ENCODE measurements at regions not wholly inside any gene's neighbourhood (a gene's known extent, or its start where the extent isn't known, plus 50 kb on each side); places are given as distances from the start of the nearest gene placed in this dataset.
"Not testable (repeated sequence)": the region's sequence is repeated elsewhere in the genome, so short reads cannot be mapped to it uniquely, and the experiment has no call there.

GRCh38 chr2:150803689-150804398 lies 316.4 kb upstream of the RND3 start:
- FAIRE-seq (no peak), DNase-seq (ENCODE audit: insufficient read length, low spot score) (no peak)
- no peak for TF ChIP-seq POLR2A (IDR thresholded peaks at IDR 0.05; ENCODE audit: low read depth, low read length)

DNA sequence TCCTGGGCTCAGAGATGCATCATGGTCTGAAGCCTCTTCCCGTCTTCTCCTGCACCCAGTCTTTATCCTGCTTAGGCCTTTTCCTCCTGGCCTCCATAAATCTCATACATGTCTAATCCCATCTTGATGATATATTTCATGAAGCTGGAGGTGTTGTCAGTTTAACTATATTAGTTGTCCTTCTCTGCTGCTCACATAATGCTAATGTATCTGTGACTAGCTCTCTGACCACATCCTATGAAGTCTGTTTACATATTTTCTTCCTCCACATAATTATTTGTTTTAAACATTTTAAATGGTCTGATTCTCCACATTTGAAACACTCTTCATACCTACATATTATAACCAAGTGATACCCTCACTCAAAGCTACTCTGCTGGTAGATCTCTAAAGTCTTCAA lies 315.2 kb upstream of the RND3 start:
- no peak for TF ChIP-seq POLR2A (IDR thresholded peaks at IDR 0.05; ENCODE audit: low read depth, low read length)
- FAIRE-seq (no peak), DNase-seq (ENCODE audit: insufficient read length, low spot score) (no peak)

DNA sequence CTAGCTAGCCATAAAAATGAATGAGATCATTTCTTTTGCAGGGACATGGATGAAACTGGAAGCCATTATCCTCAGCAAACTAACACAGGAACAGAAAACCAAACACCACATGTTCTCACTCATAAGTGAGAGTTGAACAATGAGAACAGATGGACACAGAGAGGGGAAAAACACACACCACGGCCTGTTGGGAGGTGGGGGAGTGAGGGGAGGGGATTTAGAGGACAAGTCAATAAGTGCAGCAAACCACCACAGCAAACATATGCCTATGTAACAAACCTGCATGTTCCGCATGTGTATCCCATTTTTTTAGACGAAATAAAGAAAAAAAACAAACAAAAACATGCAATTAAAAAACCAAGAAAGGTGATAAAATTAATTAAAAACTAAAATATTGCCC lies 308.8 kb upstream of the RND3 start:
- not testable (repeated sequence) for DNase-seq (ENCODE audit: insufficient read length, low spot score); FAIRE-seq

DNA sequence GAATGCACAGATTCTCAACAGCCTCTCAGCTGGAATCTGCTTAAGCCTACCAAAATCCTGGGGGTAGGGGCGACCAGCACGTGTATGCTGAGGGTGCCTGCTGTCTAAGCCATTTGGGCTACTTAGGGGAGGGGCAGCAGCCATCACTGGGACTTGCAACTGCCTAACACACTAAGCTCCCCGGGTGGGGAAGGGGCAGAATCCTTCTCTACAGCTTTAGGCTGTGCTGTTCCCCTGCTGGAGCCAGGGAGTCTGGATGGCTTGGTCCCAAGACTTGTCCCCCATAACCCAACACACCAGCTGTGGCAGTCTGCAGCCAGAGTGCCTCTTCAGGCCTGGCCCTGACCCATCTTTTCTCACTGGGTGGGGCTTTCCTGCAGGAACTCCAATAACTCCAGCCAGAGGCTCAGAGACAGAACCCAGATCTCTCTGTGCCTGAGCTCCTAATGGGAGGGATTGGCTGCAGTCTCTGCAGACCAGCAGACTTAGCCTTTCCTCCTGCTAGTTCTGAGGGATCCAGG lies 305.4 kb upstream of the RND3 start:
- DNase-seq (ENCODE audit: insufficient read length, low spot score) (no peak), FAIRE-seq (no peak)
- TF ChIP-seq POLR2A (IDR thresholded peaks at IDR 0.05; ENCODE audit: low read depth, low read length), result no peak

DNA sequence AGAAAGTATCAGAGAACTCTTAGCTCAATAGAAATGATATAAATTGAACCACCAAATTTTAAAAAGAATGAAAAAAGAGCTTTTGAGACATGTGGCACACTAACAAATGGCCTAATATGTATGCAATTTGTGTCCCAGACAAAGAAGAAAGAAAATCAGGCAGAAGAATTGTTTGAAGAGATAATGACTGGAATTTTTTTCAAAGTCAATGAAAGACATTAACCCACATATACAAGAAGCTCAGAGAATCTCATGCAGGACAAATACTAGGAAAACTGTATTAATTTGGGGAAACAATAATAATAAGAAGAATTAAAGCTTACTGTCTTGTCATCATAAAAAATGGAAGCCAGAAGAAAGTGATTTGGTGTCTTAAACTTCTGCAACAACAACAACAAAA lies 304.1 kb upstream of the RND3 start:
- no peak for DNase-seq (ENCODE audit: insufficient read length, low spot score)
- TF ChIP-seq POLR2A (IDR thresholded peaks at IDR 0.05; ENCODE audit: low read depth, low read length), result no peak
- no peak for FAIRE-seq

DNA sequence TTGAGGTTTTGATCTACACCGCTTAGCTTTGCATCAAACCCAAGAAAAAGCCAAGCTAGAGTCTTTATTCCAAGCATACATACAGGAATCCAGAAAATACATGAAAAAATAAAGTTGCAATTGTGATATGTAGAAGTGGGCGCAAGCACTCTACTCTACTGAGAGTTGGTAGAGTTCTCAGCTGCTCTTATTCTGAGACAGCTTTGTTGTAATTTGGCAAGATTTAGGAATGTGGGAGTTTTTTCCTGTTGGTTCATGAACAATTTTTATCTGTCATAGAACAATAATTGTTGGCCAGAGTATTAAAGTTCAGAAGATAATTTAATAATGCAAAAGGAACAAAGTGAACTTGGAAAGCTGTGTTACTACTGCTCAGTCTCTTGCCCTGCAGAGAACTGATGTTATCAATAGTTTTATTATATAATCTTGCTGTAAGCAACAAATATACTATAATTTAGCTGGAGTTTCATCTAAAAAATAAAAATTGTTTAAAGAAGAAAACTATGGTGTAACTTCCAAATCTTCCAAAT lies 302.0 kb upstream of the RND3 start:
- DNase-seq (ENCODE audit: insufficient read length, low spot score), result no peak
- FAIRE-seq, result no peak
- no peak for TF ChIP-seq POLR2A (IDR thresholded peaks at IDR 0.05; ENCODE audit: low read depth, low read length)

DNA sequence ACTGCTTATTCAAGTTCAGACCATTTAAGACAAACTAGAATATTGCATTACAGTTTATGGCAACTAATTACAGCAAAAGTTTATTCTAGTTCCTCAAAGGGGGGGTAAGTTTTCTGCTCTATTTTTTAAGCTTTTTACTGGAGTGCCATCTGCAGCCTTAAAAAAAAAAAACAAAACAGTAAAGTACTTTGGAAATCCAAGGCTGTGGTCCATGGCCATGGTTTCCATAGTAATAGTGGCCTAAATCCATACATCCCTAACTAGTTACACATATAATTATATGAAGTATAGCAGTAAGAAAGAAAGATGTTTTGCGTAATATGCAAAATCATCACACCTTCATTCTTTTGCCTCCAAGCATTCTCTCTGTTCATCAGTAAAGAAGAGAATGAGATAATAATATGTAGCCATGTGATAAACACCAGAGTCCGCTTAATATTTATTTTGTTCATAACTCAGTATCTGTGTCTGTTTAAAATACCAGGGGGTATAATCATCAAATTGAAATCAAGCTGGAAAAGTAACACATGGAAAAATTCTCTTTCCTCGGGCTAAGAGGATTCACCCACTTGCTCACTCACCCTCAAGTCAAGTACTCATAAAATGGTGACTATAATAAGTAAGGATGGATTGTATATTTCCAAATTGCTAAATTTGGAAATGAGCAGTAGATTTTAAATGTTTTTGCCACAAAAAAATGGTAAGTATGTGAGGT lies 301.1 kb upstream of the RND3 start:
- DNase-seq (ENCODE audit: insufficient read length, low spot score), result no peak
- no peak for FAIRE-seq
- no peak for TF ChIP-seq POLR2A (IDR thresholded peaks at IDR 0.05; ENCODE audit: low read depth, low read length)

GRCh38 chr2:150787353-150788093 lies 300.1 kb upstream of the RND3 start:
- no peak for TF ChIP-seq POLR2A (IDR thresholded peaks at IDR 0.05; ENCODE audit: low read depth, low read length)
- no peak for FAIRE-seq
- DNase-seq (ENCODE audit: insufficient read length, low spot score), result no peak

DNA sequence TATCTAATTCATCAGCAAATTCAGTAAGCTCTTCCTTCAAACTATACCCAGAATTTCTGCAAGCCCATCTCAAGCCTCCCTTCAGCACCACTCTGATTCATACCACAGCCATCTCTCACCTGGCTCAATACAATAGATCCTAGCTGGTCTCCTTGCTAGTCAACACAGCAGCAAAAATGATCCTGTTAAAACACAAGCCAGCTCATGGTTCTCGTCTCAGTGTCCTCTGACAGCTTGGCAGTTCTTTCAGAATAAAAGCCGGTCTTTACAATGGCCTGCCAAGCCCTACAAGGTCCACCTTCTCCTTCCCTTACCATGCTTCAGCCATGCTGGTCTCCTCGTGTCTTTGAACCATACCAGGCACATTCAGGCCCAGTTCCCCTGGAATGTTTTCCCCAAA lies 296.9 kb upstream of the RND3 start:
- no peak for DNase-seq (ENCODE audit: insufficient read length, low spot score)
- FAIRE-seq, result no peak
- TF ChIP-seq POLR2A (IDR thresholded peaks at IDR 0.05; ENCODE audit: low read depth, low read length), result no peak

DNA sequence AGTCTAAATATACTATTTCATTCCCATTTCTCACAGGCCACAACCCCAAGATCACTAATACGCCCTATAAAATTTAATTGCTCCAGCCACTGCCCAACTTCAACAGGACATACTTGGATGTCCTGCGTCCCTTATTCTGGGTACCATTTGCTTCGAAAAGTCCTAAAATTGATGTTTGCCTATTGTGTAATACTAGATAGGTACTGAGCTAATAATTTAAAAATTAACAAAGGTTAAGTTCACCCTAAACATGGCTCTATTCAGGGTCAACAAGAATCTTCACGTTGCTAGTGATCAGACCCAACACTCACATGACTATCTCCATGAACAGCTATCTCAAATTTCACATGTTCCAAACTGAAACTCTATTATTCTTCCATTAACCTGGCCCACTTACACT lies 296.4 kb upstream of the RND3 start:
- DNase-seq (ENCODE audit: insufficient read length, low spot score) (no peak), FAIRE-seq (no peak)

DNA sequence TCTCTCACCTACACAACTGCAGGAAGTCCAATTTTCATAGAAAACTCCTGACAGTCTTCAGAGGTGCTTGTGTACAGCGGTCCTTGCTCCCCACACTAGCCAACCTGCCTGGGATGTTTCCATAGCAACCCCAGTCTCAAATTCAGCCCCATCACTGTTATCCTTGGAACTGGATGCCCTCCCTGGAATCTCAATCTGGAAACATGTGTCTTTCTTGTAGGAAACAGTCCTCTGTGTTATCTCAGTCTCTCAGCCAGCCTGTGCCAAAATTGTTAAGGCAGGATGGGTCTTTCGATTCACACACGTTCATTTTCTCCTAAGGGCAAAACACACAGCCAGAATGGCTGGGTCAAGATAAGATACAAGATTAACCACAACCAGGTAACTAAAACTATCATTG lies 295.5 kb upstream of the RND3 start:
- no peak for FAIRE-seq
- TF ChIP-seq POLR2A (IDR thresholded peaks at IDR 0.05; ENCODE audit: low read depth, low read length), result no peak
- no peak for DNase-seq (ENCODE audit: insufficient read length, low spot score)

More for the DNA sequence above, 296.4 kb upstream of the RND3 start:
- TF ChIP-seq POLR2A (IDR thresholded peaks at IDR 0.05; ENCODE audit: low read depth, low read length), result no peak

GRCh38 chr2:150782613-150783012 lies 295.1 kb upstream of the RND3 start:
- FAIRE-seq, result no peak
- DNase-seq (ENCODE audit: insufficient read length, low spot score), result no peak
- no peak for TF ChIP-seq POLR2A (IDR thresholded peaks at IDR 0.05; ENCODE audit: low read depth, low read length)

DNA sequence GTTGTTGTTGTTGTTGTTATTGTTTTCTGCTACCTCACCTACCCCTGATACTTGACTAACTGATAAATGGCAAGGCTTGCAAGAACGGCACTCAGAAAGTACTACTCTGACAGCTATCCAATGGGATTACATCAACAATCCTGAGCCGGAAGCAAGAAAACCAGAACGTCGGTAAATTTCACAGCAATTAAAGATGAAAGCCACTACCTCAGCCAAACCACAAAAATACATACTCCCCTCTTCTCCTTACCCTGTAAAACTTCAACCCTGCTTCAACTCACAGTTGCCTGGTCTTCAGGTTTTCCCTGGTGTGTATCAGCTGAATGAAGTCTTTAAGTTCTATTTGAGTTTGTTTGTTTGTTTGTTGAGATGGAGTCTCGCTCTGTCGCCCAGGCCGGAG lies 293.7 kb upstream of the RND3 start:
- FAIRE-seq (no peak), DNase-seq (ENCODE audit: insufficient read length, low spot score) (no peak)
- no peak for TF ChIP-seq POLR2A (IDR thresholded peaks at IDR 0.05; ENCODE audit: low read depth, low read length)

DNA sequence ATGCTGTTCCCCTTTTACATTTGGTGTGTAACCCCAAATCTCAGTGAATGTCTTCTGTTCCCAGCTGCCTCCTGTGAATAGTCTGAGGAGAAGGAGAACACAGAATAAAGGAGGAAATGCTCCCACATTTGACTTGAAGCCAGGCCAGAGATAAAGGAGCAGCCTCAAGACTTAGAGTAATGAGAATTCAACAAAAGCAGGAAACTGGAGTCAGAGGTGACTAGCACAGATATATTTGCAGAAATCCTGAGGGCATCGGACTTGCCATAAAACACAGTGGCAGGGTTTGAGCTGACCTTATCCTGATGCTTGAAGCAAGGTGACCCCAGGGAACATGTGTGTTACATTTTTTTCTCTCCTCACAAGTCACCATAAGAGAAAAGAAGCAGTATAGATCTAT lies 291.4 kb upstream of the RND3 start:
- no peak for TF ChIP-seq POLR2A (IDR thresholded peaks at IDR 0.05; ENCODE audit: low read depth, low read length)
- FAIRE-seq (no peak), DNase-seq (ENCODE audit: insufficient read length, low spot score) (no peak)
